ENCODE measurements at regions not wholly inside any gene's neighbourhood (a gene's known extent, or its start where the extent isn't known, plus 50 kb on each side); places are given as distances from the start of the nearest gene placed in this dataset.

GRCh38 chr4:123621072-123621705 is 224.6 kb downstream of the SPRY1 start:
- 0% methylated on average over 2 of the region's 5 CpGs for WGBS (ENCODE audit: insufficient coverage)
- TF ChIP-seq, protein P1, sequence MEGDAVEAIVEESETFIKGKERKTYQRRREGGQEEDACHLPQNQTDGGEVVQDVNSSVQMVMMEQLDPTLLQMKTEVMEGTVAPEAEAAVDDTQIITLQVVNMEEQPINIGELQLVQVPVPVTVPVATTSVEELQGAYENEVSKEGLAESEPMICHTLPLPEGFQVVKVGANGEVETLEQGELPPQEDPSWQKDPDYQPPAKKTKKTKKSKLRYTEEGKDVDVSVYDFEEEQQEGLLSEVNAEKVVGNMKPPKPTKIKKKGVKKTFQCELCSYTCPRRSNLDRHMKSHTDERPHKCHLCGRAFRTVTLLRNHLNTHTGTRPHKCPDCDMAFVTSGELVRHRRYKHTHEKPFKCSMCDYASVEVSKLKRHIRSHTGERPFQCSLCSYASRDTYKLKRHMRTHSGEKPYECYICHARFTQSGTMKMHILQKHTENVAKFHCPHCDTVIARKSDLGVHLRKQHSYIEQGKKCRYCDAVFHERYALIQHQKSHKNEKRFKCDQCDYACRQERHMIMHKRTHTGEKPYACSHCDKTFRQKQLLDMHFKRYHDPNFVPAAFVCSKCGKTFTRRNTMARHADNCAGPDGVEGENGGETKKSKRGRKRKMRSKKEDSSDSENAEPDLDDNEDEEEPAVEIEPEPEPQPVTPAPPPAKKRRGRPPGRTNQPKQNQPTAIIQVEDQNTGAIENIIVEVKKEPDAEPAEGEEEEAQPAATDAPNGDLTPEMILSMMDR (IDR thresholded peaks at IDR 0.05): no peak
- no peak for TF ChIP-seq EZH2 (IDR thresholded peaks at IDR 0.05; ENCODE audit: borderline replicate concordance, insufficient read depth, low read depth, low read length, poor library complexity, severe bottlenecking)
- intact Hi-C loops (cut with micrococcal nuclease): no loop called here
- H3K27ac Mint-ChIP-seq: no peak overlapping the region
- no peaks in the 10 kb centered on the region for H3K9me3 ChIP-seq (ENCODE audit: control extremely low read depth in 1 of 3, control insufficient read depth in 2 of 3, insufficient read depth in 1 of 3, low read length in 2 of 3)
- no peaks in the 10 kb centered on the region for H3K27me3 ChIP-seq (replicated peaks in 1 of 4; ENCODE audit: control extremely low read depth in 1 of 4, control insufficient read depth in 3 of 4, insufficient read depth in 4 of 4, low read length in 3 of 4)
- no peaks in the 10 kb centered on the region for H3K79me2 ChIP-seq (ENCODE audit: control insufficient read depth, insufficient read depth, low read length)
- no peak overlapping the region for H3K4me2 ChIP-seq (replicated peaks; ENCODE audit: low read depth, low read length, poor library complexity, severe bottlenecking)
- no peaks in the 10 kb centered on the region for H4K20me1 ChIP-seq (ENCODE audit: control insufficient read depth, insufficient read depth, low read length, poor library complexity, severe bottlenecking)
- peaks cover 15 to 17% of the 10 kb centered on the region in 2 donors for H3K4me1 ChIP-seq (ENCODE audit: control insufficient read depth in 2 of 2, insufficient read depth in 2 of 2, low read length in 2 of 2)
- no peak overlapping the region for H3K27ac ChIP-seq (ENCODE audit: low read length in 2 of 2)
- H3K4me3 ChIP-seq (ENCODE audit: control extremely low read depth in 1 of 5, extremely low read depth in 1 of 5, insufficient read depth in 1 of 5, low read depth in 2 of 5, low read length in 4 of 5): no peak overlapping the region
- H3K4me3 Mint-ChIP-seq: no peak overlapping the region
- ChIA-PET POLR2A (no interaction called here), CTCF (interaction anchor here (0.6 to 1.1 kb wide), 2 partner anchors 57 to 224 kb away, joined by 3 to 5 read pairs; no protein-coding TSS in a partner anchor)
- DNase-seq: no peak
- ATAC-seq (ENCODE audit: low read depth): no peak
- H3K9ac ChIP-seq (ENCODE audit: low read length): no peak overlapping the region
- H3K36me3 ChIP-seq (replicated peaks in 1 of 2; ENCODE audit: control extremely low read depth in 1 of 2, control insufficient read depth in 1 of 2, extremely low read depth in 1 of 2, insufficient read depth in 2 of 2, low read length in 1 of 2): no peaks in the 10 kb centered on the region
- H3K9me3 Mint-ChIP-seq (ENCODE audit: insufficient read depth): no peaks in the 10 kb centered on the region
- peaks cover 5% of the 10 kb centered on the region for H3K27me3 Mint-ChIP-seq
- H3K4me1 Mint-ChIP-seq: peaks cover 17% of the 10 kb centered on the region
- no peak overlapping the region for H2AFZ ChIP-seq (ENCODE audit: insufficient read depth, low read depth, low read length, poor library complexity, severe bottlenecking)

DNA sequence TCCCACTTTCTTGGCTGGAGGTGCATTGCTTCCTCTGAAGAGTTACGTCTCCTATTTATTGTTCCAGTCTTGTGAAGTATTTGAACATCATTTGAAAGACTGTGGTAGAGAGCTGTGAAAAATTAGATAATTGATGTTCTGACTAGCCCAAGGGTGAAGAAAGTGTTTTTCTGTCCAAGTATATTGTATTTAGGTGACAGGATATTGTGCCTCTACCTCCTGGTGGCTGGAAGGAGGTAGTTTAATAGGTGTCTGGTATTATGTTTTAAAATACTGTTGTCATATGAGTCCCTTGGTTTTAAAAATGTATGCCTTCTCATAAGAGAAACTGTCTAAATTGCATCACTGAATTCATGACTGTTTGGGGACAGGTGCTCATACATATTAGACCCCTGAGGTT is 226.0 kb downstream of the SPRY1 start:
- Mint-ChIP-seq H3K27me3 (peaks cover 5% of the 10 kb centered on the region), H3K27ac (no peak overlapping the region), H3K4me1 (peaks cover 6% of the 10 kb centered on the region), H3K9me3 (ENCODE audit: insufficient read depth) (no peaks in the 10 kb centered on the region), H3K4me3 (no peak overlapping the region)
- POLR2A ChIA-PET: no interaction called here
- Histone ChIP-seq H3K9ac (ENCODE audit: low read length) (no peak overlapping the region), H3K4me1 (ENCODE audit: control insufficient read depth in 2 of 2, insufficient read depth in 2 of 2, low read length in 2 of 2) (peaks cover 4 to 5% of the 10 kb centered on the region in 2 donors), H3K27ac (ENCODE audit: low read length in 2 of 2) (no peak overlapping the region), H2AFZ (ENCODE audit: insufficient read depth, low read depth, low read length, poor library complexity, severe bottlenecking) (no peak overlapping the region), H3K4me2 (replicated peaks; ENCODE audit: low read depth, low read length, poor library complexity, severe bottlenecking) (no peak overlapping the region), H3K9me3 (ENCODE audit: control extremely low read depth in 1 of 3, control insufficient read depth in 2 of 3, insufficient read depth in 1 of 3, low read length in 2 of 3) (no peaks in the 10 kb centered on the region), H3K27me3 (replicated peaks in 1 of 4; ENCODE audit: control extremely low read depth in 1 of 4, control insufficient read depth in 3 of 4, insufficient read depth in 4 of 4, low read length in 3 of 4) (no peaks in the 10 kb centered on the region), H3K4me3 (ENCODE audit: control extremely low read depth in 1 of 5, extremely low read depth in 1 of 5, insufficient read depth in 1 of 5, low read depth in 2 of 5, low read length in 4 of 5) (no peak overlapping the region), H3K79me2 (ENCODE audit: control insufficient read depth, insufficient read depth, low read length) (no peaks in the 10 kb centered on the region), H4K20me1 (ENCODE audit: control insufficient read depth, insufficient read depth, low read length, poor library complexity, severe bottlenecking) (no peaks in the 10 kb centered on the region), H3K36me3 (replicated peaks in 1 of 2; ENCODE audit: control extremely low read depth in 1 of 2, control insufficient read depth in 1 of 2, extremely low read depth in 1 of 2, insufficient read depth in 2 of 2, low read length in 1 of 2) (no peaks in the 10 kb centered on the region)
- CTCF ChIA-PET: interaction anchor here (1.3 kb wide), 1 partner anchor 13 kb away, joined by 4 read pairs; no protein-coding TSS in a partner anchor
- intact Hi-C loops (cut with micrococcal nuclease): no loop called here
- ATAC-seq (ENCODE audit: low read depth): no peak
- 100% methylated on average over 1 of the region's 1 CpG for WGBS (ENCODE audit: insufficient coverage)
- DNase-seq: no peak
- TF ChIP-seq EZH2 (IDR thresholded peaks at IDR 0.05; ENCODE audit: borderline replicate concordance, insufficient read depth, low read depth, low read length, poor library complexity, severe bottlenecking): no peak
- TF ChIP-seq, protein P1 (IDR thresholded peaks at IDR 0.05): no peak

All from B cell (primary cell).